HepG2 (cell line): ENCODE measurements at regions not wholly inside any gene's neighbourhood (a gene's known extent, or its start where the extent isn't known, plus 50 kb on each side); places are given as distances from the start of the nearest gene placed in this dataset.

Experiments used
- GABPA ChIP-seq, 2 experiments: IDR thresholded peaks; 2 replicates each; pipeline ENCODE4 v1.6.1; 2011 to 2016; ENCODE audit warnings: low read depth in 2 of 2, low read length in 1 of 2, missing biosample characterization in 1 of 2, missing genetic modification characterization in 1 of 2
- GATAD2A ChIP-seq: IDR thresholded peaks from 2 replicates; pipeline ENCODE4 v1.6.1; 2016
- HMGXB3 ChIP-seq: sonication (generic); formaldehyde crosslinking; IDR thresholded peaks from 2 replicates; pipeline ENCODE4 v1.4.0; 2020; ENCODE audit warnings: missing genetic modification reagents, borderline replicate concordance
- MNT ChIP-seq: fragments of 450-650 bp; IDR thresholded peaks from 2 replicates; pipeline ENCODE4 v1.6.1; 2016
- RBAK ChIP-seq: sonication (generic); formaldehyde crosslinking; IDR thresholded peaks from 2 replicates; pipeline ENCODE4 v1.5.1; 2020; ENCODE audit warnings: mild to moderate bottlenecking, missing genetic modification reagents
- SCMH1 ChIP-seq: sonication (generic); formaldehyde crosslinking; IDR thresholded peaks from 2 replicates; pipeline ENCODE4 v1.9.0; 2021; ENCODE audit warnings: missing genetic modification reagents, mild to moderate bottlenecking, borderline replicate concordance
- SOX6 ChIP-seq, 2 experiments: fragments of 450-650 bp in 1 of 2; sonication (generic) in 1 of 2; formaldehyde crosslinking in 1 of 2; IDR thresholded peaks; 2 replicates each; pipeline versions ENCODE4 v1.4.0 to v1.6.1; 2017 to 2020; ENCODE audit warnings: antibody characterized with exemption in 1 of 2, mild to moderate bottlenecking in 1 of 2, missing genetic modification reagents in 1 of 2
- TBP ChIP-seq: sonication (generic); formaldehyde crosslinking; IDR thresholded peaks from 2 replicates; pipeline ENCODE4 v1.5.0; 2020; ENCODE audit warnings: missing genetic modification reagents
- ZFY ChIP-seq: sonication (generic); formaldehyde crosslinking; IDR thresholded peaks from 2 replicates; pipeline ENCODE4 v1.4.0; 2020; ENCODE audit warnings: missing genetic modification reagents
- ZFYVE20 ChIP-seq: sonication (generic); formaldehyde crosslinking; IDR thresholded peaks from 2 replicates; pipeline ENCODE4 v1.8.0; 2023; ENCODE audit warnings: low read depth, mild to moderate bottlenecking, moderate library complexity, missing genetic modification reagents, borderline replicate concordance
- ZNF282 ChIP-seq: fragments of 450-650 bp; IDR thresholded peaks from 2 replicates; pipeline ENCODE4 v1.6.1; 2018; ENCODE audit not compliant: partially characterized antibody
- ZNF451 ChIP-seq: sonication (generic); formaldehyde crosslinking; IDR thresholded peaks from 2 replicates; pipeline ENCODE4 v1.5.0; 2020; ENCODE audit warnings: mild to moderate bottlenecking, missing genetic modification reagents
- ZNF530 ChIP-seq: sonication (generic); formaldehyde crosslinking; IDR thresholded peaks from 2 replicates; pipeline ENCODE4 v1.5.0; 2020; ENCODE audit warnings: low read depth, mild to moderate bottlenecking, missing genetic modification reagents
- ZNF773 ChIP-seq: sonication (generic); formaldehyde crosslinking; IDR thresholded peaks from 2 replicates; pipeline ENCODE4 v1.4.0; 2020; ENCODE audit warnings: missing genetic modification reagents, borderline replicate concordance
- ZUFSP ChIP-seq: sonication (generic); formaldehyde crosslinking; IDR thresholded peaks from 2 replicates; pipeline ENCODE4 v1.9.0; 2021; ENCODE audit warnings: missing genetic modification reagents, mild to moderate bottlenecking, borderline replicate concordance
- TF ChIP-seq, protein P1 (sequence below): sonication (generic); formaldehyde crosslinking; IDR thresholded peaks from 2 replicates; pipeline ENCODE4 v1.4.0; 2020; ENCODE audit warnings: missing genetic modification reagents
- TF ChIP-seq, protein P2 (sequence below): sonication (generic); formaldehyde crosslinking; IDR thresholded peaks from 2 replicates; pipeline ENCODE4 v1.4.0; 2020; ENCODE audit warnings: missing genetic modification reagents, borderline replicate concordance

- TF ChIP-seq, protein P1, sequence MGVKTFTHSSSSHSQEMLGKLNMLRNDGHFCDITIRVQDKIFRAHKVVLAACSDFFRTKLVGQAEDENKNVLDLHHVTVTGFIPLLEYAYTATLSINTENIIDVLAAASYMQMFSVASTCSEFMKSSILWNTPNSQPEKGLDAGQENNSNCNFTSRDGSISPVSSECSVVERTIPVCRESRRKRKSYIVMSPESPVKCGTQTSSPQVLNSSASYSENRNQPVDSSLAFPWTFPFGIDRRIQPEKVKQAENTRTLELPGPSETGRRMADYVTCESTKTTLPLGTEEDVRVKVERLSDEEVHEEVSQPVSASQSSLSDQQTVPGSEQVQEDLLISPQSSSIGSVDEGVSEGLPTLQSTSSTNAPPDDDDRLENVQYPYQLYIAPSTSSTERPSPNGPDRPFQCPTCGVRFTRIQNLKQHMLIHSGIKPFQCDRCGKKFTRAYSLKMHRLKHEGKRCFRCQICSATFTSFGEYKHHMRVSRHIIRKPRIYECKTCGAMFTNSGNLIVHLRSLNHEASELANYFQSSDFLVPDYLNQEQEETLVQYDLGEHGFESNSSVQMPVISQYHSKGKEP (CRISPR knock-in tag), result no peak
- TF ChIP-seq ZNF451 (CRISPR knock-in tag), result no peak
- TF ChIP-seq ZFYVE20 (CRISPR knock-in tag), result no peak
- no peak for TF ChIP-seq MNT
- TF ChIP-seq HMGXB3 (CRISPR knock-in tag), result 0 out of 2 replicates have a peak, but pooled peaks have one; percentile 30
- no peak for TF ChIP-seq SCMH1 (CRISPR knock-in tag)
- TF ChIP-seq GATAD2A (CRISPR knock-in tag), result peak; percentile 72
- no peak for TF ChIP-seq ZNF773 (CRISPR knock-in tag)
- TF ChIP-seq ZNF282, result no peak
- TF ChIP-seq ZUFSP, result no peak
- TF ChIP-seq, protein P2, sequence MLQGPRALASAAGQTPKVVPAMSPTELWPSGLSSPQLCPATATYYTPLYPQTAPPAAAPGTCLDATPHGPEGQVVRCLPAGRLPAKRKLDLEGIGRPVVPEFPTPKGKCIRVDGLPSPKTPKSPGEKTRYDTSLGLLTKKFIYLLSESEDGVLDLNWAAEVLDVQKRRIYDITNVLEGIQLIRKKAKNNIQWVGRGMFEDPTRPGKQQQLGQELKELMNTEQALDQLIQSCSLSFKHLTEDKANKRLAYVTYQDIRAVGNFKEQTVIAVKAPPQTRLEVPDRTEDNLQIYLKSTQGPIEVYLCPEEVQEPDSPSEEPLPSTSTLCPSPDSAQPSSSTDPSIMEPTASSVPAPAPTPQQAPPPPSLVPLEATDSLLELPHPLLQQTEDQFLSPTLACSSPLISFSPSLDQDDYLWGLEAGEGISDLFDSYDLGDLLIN (CRISPR knock-in tag), result no peak
- no peak for TF ChIP-seq TBP (CRISPR knock-in tag)
- no peak for TF ChIP-seq SOX6 (IDR thresholded peaks at IDR 0.05)
- peak; percentile 72; the same call in 1 of the 2 replicates for TF ChIP-seq SOX6 (CRISPR knock-in tag; IDR thresholded peaks at IDR 0.05)
- TF ChIP-seq RBAK (CRISPR knock-in tag), result no peak
- TF ChIP-seq ZNF530 (CRISPR knock-in tag), result no peak
- no peak for TF ChIP-seq GABPA (IDR thresholded peaks at IDR 0.05; ENCODE audit: low read depth, low read length)
- peak; percentile 15; the same call in 1 of the 2 replicates for TF ChIP-seq GABPA (CRISPR knock-in tag; IDR thresholded peaks at IDR 0.05; ENCODE audit: low read depth)
- TF ChIP-seq ZFY (CRISPR knock-in tag), result no peak
These were observed 67.8 kb upstream of the TAB2 start (continued) for GRCh38 chr6:149249370-149250357.
